C4-2B (cell line): ENCODE measurements at regions not wholly inside any gene's neighbourhood (a gene's known extent, or its start where the extent isn't known, plus 50 kb on each side); places are given as distances from the start of the nearest gene placed in this dataset.

Experiments used
- CTCF ChIP-seq: fragments of 450-650 bp; conservative IDR thresholded peaks from 2 replicates; pipeline ENCODE4 v1.5.1; 2017; ENCODE audit warnings: mild to moderate bottlenecking
- ZFX ChIP-seq: fragments of 450-650 bp; IDR thresholded peaks from 2 replicates; pipeline ENCODE4 v1.6.1; 2017

- TF ChIP-seq CTCF (no peak), ZFX (no peak)
These were observed 298.1 kb upstream of the PLXNA2 start for GRCh38 chr1:208542309-208542708.
